ENCODE measurements at regions not wholly inside any gene's neighbourhood (a gene's known extent, or its start where the extent isn't known, plus 50 kb on each side); places are given as distances from the start of the nearest gene placed in this dataset.
"Not testable (repeated sequence)": the region's sequence is repeated elsewhere in the genome, so short reads cannot be mapped to it uniquely, and the experiment has no call there.

GRCh38 chr2:12543076-12543977 is 173.4 kb upstream of the TRIB2 start:
- no peak for DNase-seq (ENCODE audit: low read depth)

DNA sequence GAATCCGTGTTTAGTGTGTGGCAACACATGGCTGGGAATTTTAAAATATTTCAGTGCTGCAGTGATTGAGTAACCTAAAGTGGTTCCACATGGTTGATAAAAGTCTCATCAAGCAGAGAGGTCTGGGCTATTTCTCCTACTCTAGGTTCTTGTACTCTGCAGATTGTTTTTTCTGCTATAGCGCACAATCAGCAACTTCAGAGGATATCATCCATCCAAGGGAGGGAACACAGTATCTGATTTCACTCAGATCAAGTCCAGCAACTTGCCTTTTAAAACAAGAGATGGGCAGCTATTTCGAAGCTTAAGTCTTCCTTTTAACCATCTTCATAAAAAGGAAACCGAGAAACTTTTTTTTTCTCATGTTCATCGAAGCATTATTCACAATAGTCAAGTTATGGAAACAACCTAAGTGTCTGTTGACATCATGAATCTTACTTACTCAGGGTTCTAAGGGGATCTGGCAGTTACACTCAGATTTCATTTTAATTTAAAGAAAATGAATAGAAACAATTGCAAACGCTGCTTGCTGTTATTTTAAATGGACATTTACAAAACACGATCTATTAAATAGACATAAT is 172.7 kb upstream of the TRIB2 start:
- peak; percentile 32 for DNase-seq (ENCODE audit: low read depth)

DNA sequence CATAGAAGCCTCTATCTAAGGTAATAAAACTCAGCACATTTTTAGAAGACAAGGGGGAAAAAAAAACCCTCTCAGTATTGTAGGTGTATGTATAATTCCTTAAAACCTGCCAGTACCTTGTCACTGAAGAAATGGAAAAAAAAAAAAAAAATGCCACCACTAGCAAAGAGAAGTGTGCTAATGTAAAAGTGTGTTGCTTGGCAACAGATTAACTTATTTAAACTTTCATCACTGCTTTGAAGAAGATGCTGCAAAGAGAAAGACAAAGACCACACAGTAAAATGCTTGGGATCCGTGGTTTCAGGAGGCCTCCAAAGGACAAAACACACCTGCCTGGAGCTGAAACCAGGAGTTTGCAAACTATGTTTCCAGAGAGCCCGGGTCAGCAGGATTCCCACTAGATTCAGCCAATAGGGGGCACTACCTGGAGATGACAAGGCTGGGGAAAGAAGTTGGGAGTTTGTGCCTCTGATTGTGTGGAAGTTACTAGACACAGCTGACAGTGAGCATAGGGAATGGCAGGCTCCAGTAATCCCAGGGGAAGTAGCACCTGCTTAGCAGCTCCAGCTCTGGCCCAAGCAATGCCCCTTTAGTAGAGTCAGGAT is 169.1 kb upstream of the TRIB2 start:
- no peak for DNase-seq (ENCODE audit: low read depth)

- DNase-seq (ENCODE audit: low read depth): no peak
These were observed 167.8 kb upstream of the TRIB2 start for GRCh38 chr2:12548906-12549305.

DNA sequence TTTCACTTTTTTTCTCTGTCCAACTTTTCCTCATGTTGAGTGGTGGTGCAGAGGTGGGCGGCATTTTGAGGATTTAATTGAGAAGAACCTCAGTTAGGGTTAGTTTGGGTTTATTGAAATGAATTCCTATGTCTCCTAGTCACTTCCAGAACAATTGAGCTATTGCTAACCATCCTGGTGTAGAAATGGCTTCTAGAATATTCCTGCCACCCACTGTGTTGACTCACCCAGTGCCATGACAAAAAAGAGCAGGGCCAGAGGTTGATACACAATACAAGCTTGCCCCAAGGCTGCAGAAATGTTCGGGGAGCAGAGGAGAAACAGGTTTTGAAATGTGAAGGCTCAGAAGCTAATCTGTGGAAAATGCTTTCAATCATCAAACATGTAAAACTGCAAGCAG is 167.1 kb upstream of the TRIB2 start:
- DNase-seq (ENCODE audit: low read depth): peak; percentile 33

GRCh38 chr2:12552092-12552491 is 164.6 kb upstream of the TRIB2 start:
- DNase-seq (ENCODE audit: low read depth): no peak

- no peak for DNase-seq (ENCODE audit: low read depth)
These were observed 162.3 kb upstream of the TRIB2 start for GRCh38 chr2:12554224-12555011.

GRCh38 chr2:12555012-12555645 is 161.6 kb upstream of the TRIB2 start:
- DNase-seq (ENCODE audit: low read depth): peak; percentile 35

DNA sequence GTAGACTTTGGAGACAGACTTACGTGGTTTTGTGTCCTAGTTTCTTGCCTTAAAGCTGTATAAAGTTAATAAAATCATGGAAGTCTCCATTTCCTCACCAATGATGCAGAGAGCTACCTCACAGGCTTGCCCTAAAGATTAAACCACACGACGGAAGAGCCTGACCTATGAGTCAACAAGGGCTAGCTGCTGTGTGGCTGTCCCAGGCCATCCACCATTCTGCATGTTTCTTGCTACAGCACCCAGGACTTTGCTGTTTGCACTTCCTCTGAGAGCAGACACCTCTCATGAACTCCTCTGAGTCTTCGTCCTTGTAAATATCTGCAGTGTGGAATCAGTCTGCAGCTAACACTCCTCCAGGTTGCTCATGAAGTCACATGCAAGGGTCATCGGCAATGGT is 160.0 kb upstream of the TRIB2 start:
- DNase-seq (ENCODE audit: low read depth): no peak

- DNase-seq (ENCODE audit: low read depth): no peak
These were observed 159.0 kb upstream of the TRIB2 start for GRCh38 chr2:12557688-12558087.

GRCh38 chr2:12558519-12558918 is 158.2 kb upstream of the TRIB2 start:
- DNase-seq (ENCODE audit: low read depth): no peak

GRCh38 chr2:12560618-12561017 is 156.1 kb upstream of the TRIB2 start:
- no peak for DNase-seq (ENCODE audit: low read depth)

- no peak for DNase-seq (ENCODE audit: low read depth)
These were observed 149.3 kb upstream of the TRIB2 start for GRCh38 chr2:12567411-12567810.

DNA sequence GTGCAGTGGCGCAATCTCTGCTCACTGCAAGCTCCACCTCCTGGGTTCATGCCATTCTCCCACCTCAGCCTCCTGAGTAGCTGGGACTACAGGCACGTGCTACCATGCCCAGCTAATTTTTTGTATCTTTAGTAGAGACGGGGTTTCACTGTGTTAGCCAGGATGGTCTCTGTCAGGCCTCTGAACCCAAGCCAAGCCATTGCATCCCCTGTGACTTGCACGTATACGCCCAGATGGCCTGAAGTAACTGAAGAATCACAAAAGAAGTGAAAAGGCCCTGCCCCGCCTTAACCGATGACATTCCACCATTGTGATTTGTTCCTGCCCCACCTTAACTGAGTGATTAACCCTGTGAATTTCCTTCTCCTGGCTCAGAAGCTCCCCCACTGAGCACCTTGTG is 147.2 kb upstream of the TRIB2 start:
- DNase-seq (ENCODE audit: low read depth): not testable (repeated sequence)

DNA sequence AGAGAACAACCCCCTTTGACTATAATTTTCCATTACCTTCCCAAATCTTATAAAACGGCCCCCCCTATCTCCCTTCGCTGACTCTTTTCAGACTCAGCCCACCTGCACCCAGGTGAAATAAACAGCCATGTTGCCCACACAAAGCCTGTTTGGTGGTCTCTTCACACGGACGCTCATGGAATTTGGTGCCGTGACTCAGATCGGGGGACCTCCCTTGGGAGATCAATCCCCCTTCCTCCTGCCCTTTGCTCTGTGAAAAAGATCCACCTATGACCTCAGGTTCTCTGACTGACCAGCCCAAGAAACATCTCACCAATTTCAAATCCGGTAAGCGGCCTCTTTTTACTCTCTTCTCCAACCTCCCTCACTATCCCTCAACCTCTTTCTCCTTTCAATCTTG is 146.8 kb upstream of the TRIB2 start:
- DNase-seq (ENCODE audit: low read depth): not testable (repeated sequence)

- no peak for DNase-seq (ENCODE audit: low read depth)
These were observed 139.6 kb upstream of the TRIB2 start for GRCh38 chr2:12577091-12577490.

DNA sequence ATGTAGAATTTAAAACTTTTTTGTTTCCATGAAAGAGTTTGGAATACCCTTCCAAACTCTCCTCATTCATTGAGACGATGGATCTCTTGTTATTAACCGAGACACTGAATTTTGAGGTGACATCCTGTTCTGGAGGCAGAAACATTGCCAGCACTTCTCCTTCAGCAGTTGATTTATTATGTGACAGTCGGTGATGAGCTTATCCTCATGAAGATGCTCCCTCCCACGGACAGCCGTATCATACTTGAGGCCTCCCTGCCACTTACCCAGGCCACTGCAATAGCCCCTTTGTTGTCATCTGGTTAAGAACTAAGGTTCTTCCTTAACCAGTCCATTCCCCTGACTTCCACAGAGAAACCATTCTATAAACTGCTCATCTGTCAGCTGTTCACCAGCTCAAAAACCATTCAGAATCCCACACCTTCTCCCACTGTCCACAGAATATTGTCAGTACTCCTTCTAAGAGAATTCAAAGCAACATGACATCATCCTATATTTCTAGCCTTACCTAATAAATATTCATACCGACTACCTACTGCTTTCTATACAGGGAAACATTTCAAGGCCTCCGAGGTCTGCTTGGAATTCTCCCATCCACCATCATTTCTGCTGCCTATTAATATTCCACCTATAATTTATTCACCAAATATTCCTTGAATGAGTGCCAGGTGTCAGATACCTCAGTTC is 139.0 kb upstream of the TRIB2 start:
- DNase-seq (ENCODE audit: low read depth): no peak

DNA sequence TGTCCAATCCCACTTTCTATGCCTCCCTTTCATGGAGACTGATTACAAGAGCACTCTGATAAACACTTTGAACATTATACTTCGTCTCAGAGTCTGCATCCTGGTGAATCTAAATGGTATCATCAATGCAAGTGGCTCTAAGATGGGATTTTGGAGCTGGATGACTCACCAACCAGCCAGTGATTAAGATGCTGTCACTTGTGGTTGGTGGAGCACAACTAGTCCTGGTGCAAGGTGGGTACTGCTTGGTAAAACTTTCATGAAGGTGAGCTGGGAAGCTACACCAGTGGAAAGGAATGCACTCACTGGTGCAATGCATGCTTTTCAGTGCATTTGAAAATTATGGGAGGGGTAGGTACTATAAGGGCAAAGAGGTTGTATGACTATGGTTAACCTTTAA is 137.7 kb upstream of the TRIB2 start:
- DNase-seq (ENCODE audit: low read depth): no peak

DNA sequence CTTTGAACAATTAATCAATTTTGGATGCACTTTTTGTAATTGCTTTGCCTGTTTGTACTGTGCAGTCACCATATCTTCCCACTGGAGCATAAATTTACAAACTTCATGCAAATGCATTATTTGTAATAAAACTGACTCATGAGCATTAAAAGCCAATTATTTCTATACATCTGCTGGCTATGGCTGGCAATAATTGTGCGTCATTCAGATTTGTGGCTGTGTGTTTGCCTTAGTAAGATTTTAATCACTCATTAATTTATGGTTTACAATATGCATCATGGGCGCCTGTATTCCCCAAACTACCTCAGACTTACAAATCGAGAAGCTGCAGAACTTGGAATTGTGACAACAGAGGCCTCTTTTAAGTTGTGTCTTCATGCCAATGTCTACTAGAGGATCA is 132.4 kb upstream of the TRIB2 start:
- no peak for DNase-seq (ENCODE audit: low read depth)

- DNase-seq (ENCODE audit: low read depth): no peak
These were observed 131.0 kb upstream of the TRIB2 start for GRCh38 chr2:12585784-12586183.

DNA sequence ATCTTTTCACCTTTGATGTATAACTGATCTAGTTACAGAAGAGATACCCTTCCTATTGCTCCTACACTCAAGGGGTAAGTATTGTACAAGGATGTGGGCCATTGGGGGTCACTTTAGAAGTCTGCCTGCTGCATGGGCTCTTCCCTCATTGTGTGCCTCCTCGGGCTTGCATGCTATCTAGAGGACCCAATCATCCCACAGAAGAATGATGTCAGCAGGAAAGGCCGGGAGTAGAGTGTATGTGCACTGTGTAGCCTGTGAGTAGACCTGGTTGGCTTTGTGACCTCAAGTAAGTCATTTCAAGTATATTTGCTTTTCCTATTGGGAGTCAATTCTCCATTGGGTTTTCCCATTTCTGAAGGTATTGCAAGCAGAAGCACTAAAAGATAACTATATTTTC is 129.5 kb upstream of the TRIB2 start:
- DNase-seq (ENCODE audit: low read depth): no peak
